Epithelial cell of esophagus (primary cell): ENCODE measurements at regions not wholly inside any gene's neighbourhood (a gene's known extent, or its start where the extent isn't known, plus 50 kb on each side); places are given as distances from the start of the nearest gene placed in this dataset.
A peak's percentile ranks its signal among the peaks of the same experiment; 100 is the strongest.

Experiments
- DNase-seq: peaks from one replicate; pipeline ENCODE4 v3.0.0; 2010; ENCODE audit warnings: low read depth
- H3K4me3 ChIP-seq: 2 replicates; pipeline ENCODE4 v1.5.1; 2011; ENCODE audit warnings: mild to moderate bottlenecking, low read length, control low read depth
- TF ChIP-seq, protein P1 (sequence below): IDR thresholded peaks from 2 replicates; pipeline ENCODE4 v1.5.1; 2011; ENCODE audit warnings: low read depth, mild to moderate bottlenecking, low read length, control low read depth, inconsistent platforms; ENCODE audit not compliant: insufficient read depth; ENCODE audit errors: missing control alignments

GRCh38 chr13:76086729-76087128, 450.6 kb downstream of the LMO7 start:
- DNase-seq, result no peak
- H3K4me3 ChIP-seq, result no peak overlapping the region
- TF ChIP-seq, protein P1, sequence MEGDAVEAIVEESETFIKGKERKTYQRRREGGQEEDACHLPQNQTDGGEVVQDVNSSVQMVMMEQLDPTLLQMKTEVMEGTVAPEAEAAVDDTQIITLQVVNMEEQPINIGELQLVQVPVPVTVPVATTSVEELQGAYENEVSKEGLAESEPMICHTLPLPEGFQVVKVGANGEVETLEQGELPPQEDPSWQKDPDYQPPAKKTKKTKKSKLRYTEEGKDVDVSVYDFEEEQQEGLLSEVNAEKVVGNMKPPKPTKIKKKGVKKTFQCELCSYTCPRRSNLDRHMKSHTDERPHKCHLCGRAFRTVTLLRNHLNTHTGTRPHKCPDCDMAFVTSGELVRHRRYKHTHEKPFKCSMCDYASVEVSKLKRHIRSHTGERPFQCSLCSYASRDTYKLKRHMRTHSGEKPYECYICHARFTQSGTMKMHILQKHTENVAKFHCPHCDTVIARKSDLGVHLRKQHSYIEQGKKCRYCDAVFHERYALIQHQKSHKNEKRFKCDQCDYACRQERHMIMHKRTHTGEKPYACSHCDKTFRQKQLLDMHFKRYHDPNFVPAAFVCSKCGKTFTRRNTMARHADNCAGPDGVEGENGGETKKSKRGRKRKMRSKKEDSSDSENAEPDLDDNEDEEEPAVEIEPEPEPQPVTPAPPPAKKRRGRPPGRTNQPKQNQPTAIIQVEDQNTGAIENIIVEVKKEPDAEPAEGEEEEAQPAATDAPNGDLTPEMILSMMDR, result no peak

DNA sequence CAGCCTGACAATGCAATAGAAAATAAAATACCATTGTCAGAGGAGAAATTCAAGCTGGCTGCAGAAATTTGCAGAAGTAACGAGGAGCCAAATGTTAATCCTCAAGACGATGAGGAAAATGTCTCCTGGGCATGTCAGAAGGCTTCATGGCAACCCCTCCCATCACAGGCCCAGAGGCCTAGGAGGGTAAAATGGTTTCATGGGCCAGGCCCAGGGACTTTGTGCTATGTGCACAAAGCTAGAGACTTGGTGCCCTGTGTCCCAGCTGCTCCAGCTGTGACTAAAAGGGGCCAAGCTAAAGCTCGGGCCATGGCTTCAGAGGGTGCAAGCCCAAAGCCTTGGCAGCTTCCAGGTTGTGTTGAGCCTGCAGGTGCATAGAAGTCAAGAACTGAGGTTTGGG, 431.7 kb downstream of the LMO7 start:
- no peak for DNase-seq
- no peak overlapping the region for H3K4me3 ChIP-seq
- TF ChIP-seq, protein P1, result no peak

DNA sequence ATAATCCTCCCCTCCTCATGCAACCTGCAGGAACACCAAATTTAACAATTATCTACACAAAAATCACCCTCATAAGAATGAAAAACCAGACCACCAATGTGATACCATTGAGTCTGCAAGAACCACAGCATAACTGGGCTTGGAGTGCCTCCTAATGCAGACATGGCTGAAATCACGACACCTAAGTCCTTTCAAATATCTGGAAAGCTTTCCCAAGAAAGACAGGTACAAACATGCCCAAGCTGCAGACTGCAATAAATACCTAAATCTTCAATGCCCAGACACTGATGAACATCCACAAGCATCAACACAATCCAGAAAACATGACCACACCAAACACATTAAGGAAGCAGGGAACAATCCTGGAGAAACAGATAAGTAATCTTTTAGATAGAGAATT, 417.1 kb downstream of the LMO7 start:
- no peak overlapping the region for H3K4me3 ChIP-seq
- DNase-seq, result peak; percentile 53
- TF ChIP-seq, protein P1, result no peak

- H3K4me3 ChIP-seq, result no peak overlapping the region
- no peak for DNase-seq
Observed at GRCh38 chr13:76049376-76049746, 413.2 kb downstream of the LMO7 start.

DNA sequence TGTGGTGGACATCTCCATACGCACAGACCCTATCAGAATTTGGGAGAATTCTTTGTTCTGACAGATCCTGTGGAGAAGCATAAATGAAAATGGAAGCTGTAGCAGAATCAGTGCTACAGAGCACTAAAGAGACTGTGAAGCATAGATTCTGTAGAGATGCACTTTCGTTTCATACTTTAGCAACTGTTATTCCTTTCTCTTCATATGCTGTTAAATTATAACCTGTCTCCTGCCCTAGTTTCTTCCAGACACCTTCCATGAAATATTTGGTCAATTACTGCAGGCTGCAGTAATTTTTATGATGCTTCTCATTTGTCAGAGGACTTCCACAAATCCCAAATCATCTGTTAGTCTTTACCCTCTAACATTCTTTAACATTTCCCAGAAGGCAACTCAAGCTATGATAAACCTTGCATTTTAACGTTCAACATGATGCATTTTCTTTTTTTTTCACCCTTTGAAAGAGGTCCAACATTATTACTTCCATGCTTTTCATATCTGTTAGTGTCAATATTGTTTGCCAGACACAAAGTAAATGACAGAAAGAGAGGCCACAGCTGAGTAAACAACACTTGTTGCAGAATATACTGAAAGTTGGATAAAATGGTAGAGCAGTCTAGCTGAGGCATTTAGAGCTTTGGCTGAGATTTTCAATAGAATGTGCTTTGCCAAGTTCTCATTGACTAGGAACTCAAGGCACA, 412.7 kb downstream of the LMO7 start:
- no peak overlapping the region for H3K4me3 ChIP-seq
- TF ChIP-seq, protein P1, result no peak
- DNase-seq, result no peak

More at GRCh38 chr13:76049376-76049746, 413.2 kb downstream of the LMO7 start:
- TF ChIP-seq, protein P1, result no peak

- DNase-seq, result no peak
- no peak overlapping the region for H3K4me3 ChIP-seq
- TF ChIP-seq, protein P1, result no peak
Observed at GRCh38 chr13:76048131-76048530, 412.0 kb downstream of the LMO7 start.

- no peak overlapping the region for H3K4me3 ChIP-seq
- peak; percentile 22 for DNase-seq
- TF ChIP-seq, protein P1, result no peak
Observed at GRCh38 chr13:76043874-76044273, 407.7 kb downstream of the LMO7 start.
